K562 (cell line): ENCODE measurements at regions not wholly inside any gene's neighbourhood (a gene's known extent, or its start where the extent isn't known, plus 50 kb on each side); places are given as distances from the start of the nearest gene placed in this dataset.
"Not testable (repeated sequence)": the region's sequence is repeated elsewhere in the genome, so short reads cannot be mapped to it uniquely, and the experiment has no call there.

Source experiments
- ATAC-seq: fragments of 200-7000 bp; cut with Tn5 transposase; 3 replicates; pipeline ENCODE4 v1.9.1; 2020; ENCODE audit warnings: moderate library complexity
- BruUV-seq: library from RNA; stranded (reverse); fragments of 400-500 nt; replicated peaks from 2 replicates; lab custom pipeline; 2021; lab: Mats Ljungman, UMichigan
- CTCF ChIA-PET: fragments of 300-600 bp; formaldehyde crosslinking; extraction: SDS; loops from one replicate; lab custom pipeline; 2021; ENCODE audit warnings: low intra/inter-chr PET ratio; lab: Yijun Ruan, JAX
- POLR2A ChIA-PET: fragments of 300-600, 350-650 bp; sonication (Branson Sonifier 250); formaldehyde crosslinking; extraction: SDS; loops from one replicate; lab custom pipeline; 2021; ENCODE audit warnings: antibody characterized with exemption, inconsistent platforms; lab: Yijun Ruan, JAX
- DNase-seq, 4 experiments: peaks; one replicate each; pipeline versions ENCODE4 v3.0.0 to v3.0.0-alpha.2; 2011 to 2018; ENCODE audit warnings: low spot score in 3 of 4, mixed read lengths in 3 of 4; ENCODE audit errors: extremely low read depth in 1 of 4
- FAIRE-seq: peaks from 2 replicates; lab custom pipeline; 2011; peaks lifted over from hg19 to GRCh38; lab: Jason Lieb, UNC
- H2AFZ ChIP-seq: 2 replicates; pipeline ENCODE4 v1.6.0; 2011; ENCODE audit warnings: low read depth, low read length, control low read depth, inconsistent platforms
- H3K27ac ChIP-seq: fragments of 200-600 bp; 3 replicates; pipeline ENCODE4 v1.8.0; 2011; ENCODE audit warnings: low read depth, mild to moderate bottlenecking, control low read depth, inconsistent platforms, low read length, moderate library complexity, mixed read lengths; ENCODE audit errors: extremely low read depth
- H3K27me3 ChIP-seq, 2 experiments: fragments of 300-600 bp in 1 of 2; 2 replicates in 1 of 2; 3 replicates in 1 of 2; pipeline versions ENCODE4 v1.6.0 to v1.8.0; 2011; ENCODE audit warnings: inconsistent platforms in 2 of 2, low read length in 2 of 2, mild to moderate bottlenecking in 1 of 2, mixed read lengths in 1 of 2, moderate library complexity in 1 of 2; ENCODE audit not compliant: control insufficient read depth in 2 of 2, insufficient read depth in 2 of 2
- H3K36me3 ChIP-seq: fragments of 300-600 bp; 3 replicates; pipeline ENCODE4 v1.8.0; 2011; ENCODE audit warnings: mild to moderate bottlenecking, low read length, inconsistent platforms; ENCODE audit not compliant: control insufficient read depth, insufficient read depth
- H3K4me1 ChIP-seq, 2 experiments: fragments of 200-600 bp in 1 of 2; replicated peaks in 1 of 2; 2 replicates in 1 of 2; 3 replicates in 1 of 2; pipeline versions ENCODE4 v1.5.1 to v1.8.0; 2011; ENCODE audit warnings: inconsistent platforms in 2 of 2, low read length in 2 of 2, mild to moderate bottlenecking in 1 of 2, mixed read lengths in 1 of 2, moderate library complexity in 1 of 2; ENCODE audit not compliant: control insufficient read depth in 2 of 2, insufficient read depth in 2 of 2
- H3K4me2 ChIP-seq: 2 replicates; pipeline ENCODE4 v1.6.1; 2011; ENCODE audit warnings: low read length, control low read depth, inconsistent platforms, mixed read lengths; ENCODE audit not compliant: insufficient read depth
- H3K4me3 ChIP-seq: fragments of 200-600 bp; sonication (generic), shearing (Covaris generic); 2 replicates; pipeline ENCODE4 v1.5.1; 2016; ENCODE audit warnings: control low read depth, inconsistent platforms
- H3K79me2 ChIP-seq: fragments of 200-600 bp; 3 replicates; pipeline ENCODE4 v1.8.0; 2011; ENCODE audit warnings: low read length, inconsistent platforms; ENCODE audit not compliant: control insufficient read depth, insufficient read depth
- H3K9ac ChIP-seq, 2 experiments: 2 replicates each; pipeline versions ENCODE4 v1.6.0 to v1.6.1; 2011; ENCODE audit warnings: low read depth in 2 of 2, low read length in 2 of 2, control low read depth in 1 of 2, inconsistent platforms in 1 of 2, mild to moderate bottlenecking in 1 of 2, mixed read lengths in 1 of 2; ENCODE audit not compliant: insufficient read depth in 1 of 2
- H3K9me1 ChIP-seq: one replicate; pipeline ENCODE4 v1.6.0; 2011; ENCODE audit warnings: inconsistent platforms, mild to moderate bottlenecking, low read length, moderate library complexity; ENCODE audit not compliant: control insufficient read depth, insufficient read depth
- H3K9me3 ChIP-seq: replicated peaks from 2 replicates; pipeline ENCODE4 v1.5.1; 2011; ENCODE audit warnings: low read depth, low read length, inconsistent platforms; ENCODE audit not compliant: control insufficient read depth, insufficient read depth
- H4K20me1 ChIP-seq: replicated peaks from 2 replicates; pipeline ENCODE4 v1.6.1; 2011; ENCODE audit warnings: low read length, inconsistent platforms, mixed read lengths; ENCODE audit not compliant: control insufficient read depth, insufficient read depth
- THRA ChIP-seq: fragments of 450-650 bp; IDR thresholded peaks from 2 replicates; pipeline ENCODE4 v1.6.1; 2017; ENCODE audit warnings: mild to moderate bottlenecking, moderate library complexity
- ZFP36 ChIP-seq: fragments of 150-350 bp; IDR thresholded peaks from 2 replicates; pipeline ENCODE4 v1.6.1; 2018; ENCODE audit warnings: low read length, low read depth; ENCODE audit not compliant: partially characterized antibody
- ZNF263 ChIP-seq: sonication (generic); formaldehyde crosslinking; IDR thresholded peaks from 2 replicates; pipeline ENCODE4 v1.8.0; 2022; ENCODE audit warnings: mild to moderate bottlenecking, missing genetic modification reagents, borderline replicate concordance
- WGBS: fragments of 100-300 bp; shearing (Covaris generic); methylation state at CpG from one replicate; pipeline ENCODE4 v1.1.6; 2016; ENCODE audit warnings: low coverage, mixed read lengths; ENCODE audit not compliant: insufficient coverage; ENCODE audit errors: missing lambda C conversion rate; 5-methylcytosine and 5-hydroxymethylcytosine counted together
- in situ Hi-C: fragments of 300-500 bp; cut with MboI; formaldehyde crosslinking; loops from 4 replicates; pipeline ENCODE4 v1.15.0; 2018; ENCODE audit warnings: inconsistent platforms, mixed read lengths
- intact Hi-C: fragments of 100-400 bp; cut with micrococcal nuclease; formaldehyde crosslinking; loops from 2 replicates; pipeline ENCODE4 v1.14.2; 2022
- TF ChIP-seq, protein P1 (sequence below): fragments of 150-350 bp; conservative IDR thresholded peaks from 2 replicates; pipeline ENCODE4 v1.6.1; 2014; ENCODE audit warnings: low read length

DNA sequence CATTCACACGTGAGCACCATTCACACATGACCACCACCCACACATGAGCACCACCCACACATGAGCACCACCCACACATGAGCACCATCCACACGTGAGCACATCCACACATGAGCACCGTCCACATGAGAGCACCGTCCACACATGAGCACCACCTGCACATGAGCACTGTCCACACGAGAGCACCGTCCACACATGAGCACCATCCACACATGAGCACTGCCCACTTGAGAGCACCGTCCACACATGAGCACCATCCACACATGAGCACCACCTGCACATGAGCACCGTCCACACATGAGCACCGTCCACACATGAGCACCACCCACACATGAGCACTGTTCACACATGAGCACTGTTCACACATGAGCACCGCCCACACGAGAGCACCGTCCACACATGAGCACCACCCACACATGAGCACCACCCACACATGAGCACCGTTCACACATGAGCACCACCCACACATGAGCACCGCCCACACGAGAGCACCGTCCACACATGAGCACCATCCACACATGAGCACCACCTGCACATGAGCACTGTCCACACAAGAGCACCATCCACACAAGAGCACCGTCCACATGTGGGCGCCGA, 471.3 kb upstream of the SALL3 start:
- ATAC-seq, H3K36me3 ChIP-seq, CTCF ChIA-PET, H3K9ac ChIP-seq, DNase-seq, H3K27ac ChIP-seq, H3K4me1 ChIP-seq, intact Hi-C loops, BruUV-seq, FAIRE-seq, H3K79me2 ChIP-seq, H3K4me2 ChIP-seq, H3K9me3 ChIP-seq, POLR2A ChIA-PET, H3K4me3 ChIP-seq, H2AFZ ChIP-seq, in situ Hi-C loops, H4K20me1 ChIP-seq, H3K9me1 ChIP-seq: not testable (repeated sequence)
- TF ChIP-seq ZNF263, result peak; percentile 74
- WGBS, result 6% methylated on average over 5 of the region's 19 CpGs
- H3K27me3 ChIP-seq, result peaks cover 0 to 29% of the 10 kb centered on the region in 2 experiments; a peak in 3 of 5 replicates

DNA sequence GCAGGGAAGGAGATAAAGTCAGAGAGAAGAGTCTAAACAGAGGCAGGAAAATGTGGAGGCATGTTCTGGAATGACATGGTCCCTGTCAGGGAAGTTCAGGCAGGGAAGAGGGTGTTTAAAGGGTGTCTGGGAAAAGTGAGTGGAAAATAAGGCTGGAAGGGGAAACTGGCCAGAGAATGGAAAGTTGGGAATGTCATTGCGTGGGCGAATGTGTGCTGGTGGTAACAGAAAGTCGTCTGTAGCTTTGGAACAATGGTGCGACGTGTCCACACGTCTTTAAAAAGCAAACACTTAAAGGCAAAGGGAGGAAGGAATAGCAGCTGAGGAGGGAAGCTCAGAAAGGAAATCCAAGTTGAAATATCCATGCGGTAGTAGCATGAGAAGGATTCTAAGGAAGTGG, 469.5 kb upstream of the SALL3 start:
- Histone ChIP-seq H3K27me3 (peaks cover 0 to 12% of the 10 kb centered on the region in 2 experiments; a peak in 3 of 5 replicates), H2AFZ (no peak overlapping the region), H3K4me3 (no peak overlapping the region), H3K4me2 (no peak overlapping the region), H3K27ac (no peak overlapping the region), H3K9me3 (no peaks in the 10 kb centered on the region), H3K9ac (no peak overlapping the region), H3K4me1 (no peaks in the 10 kb centered on the region), H3K36me3 (no peaks in the 10 kb centered on the region), H3K9me1 (no peaks in the 10 kb centered on the region), H3K79me2 (no peaks in the 10 kb centered on the region), H4K20me1 (no peaks in the 10 kb centered on the region)
- ATAC-seq (no peak), DNase-seq (no peak), FAIRE-seq (no peak)
- in situ Hi-C loops, result no loop called here
- CTCF ChIA-PET, result no interaction called here
- no peak for TF ChIP-seq THRA
- TF ChIP-seq, protein P1, sequence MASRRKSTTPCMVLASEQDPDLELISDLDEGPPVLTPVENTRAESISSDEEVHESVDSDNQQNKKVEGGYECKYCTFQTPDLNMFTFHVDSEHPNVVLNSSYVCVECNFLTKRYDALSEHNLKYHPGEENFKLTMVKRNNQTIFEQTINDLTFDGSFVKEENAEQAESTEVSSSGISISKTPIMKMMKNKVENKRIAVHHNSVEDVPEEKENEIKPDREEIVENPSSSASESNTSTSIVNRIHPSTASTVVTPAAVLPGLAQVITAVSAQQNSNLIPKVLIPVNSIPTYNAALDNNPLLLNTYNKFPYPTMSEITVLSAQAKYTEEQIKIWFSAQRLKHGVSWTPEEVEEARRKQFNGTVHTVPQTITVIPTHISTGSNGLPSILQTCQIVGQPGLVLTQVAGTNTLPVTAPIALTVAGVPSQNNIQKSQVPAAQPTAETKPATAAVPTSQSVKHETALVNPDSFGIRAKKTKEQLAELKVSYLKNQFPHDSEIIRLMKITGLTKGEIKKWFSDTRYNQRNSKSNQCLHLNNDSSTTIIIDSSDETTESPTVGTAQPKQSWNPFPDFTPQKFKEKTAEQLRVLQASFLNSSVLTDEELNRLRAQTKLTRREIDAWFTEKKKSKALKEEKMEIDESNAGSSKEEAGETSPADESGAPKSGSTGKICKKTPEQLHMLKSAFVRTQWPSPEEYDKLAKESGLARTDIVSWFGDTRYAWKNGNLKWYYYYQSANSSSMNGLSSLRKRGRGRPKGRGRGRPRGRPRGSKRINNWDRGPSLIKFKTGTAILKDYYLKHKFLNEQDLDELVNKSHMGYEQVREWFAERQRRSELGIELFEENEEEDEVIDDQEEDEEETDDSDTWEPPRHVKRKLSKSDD, result no peak
- no peak for TF ChIP-seq ZFP36
- POLR2A ChIA-PET, result interaction anchor here (0.6 kb wide), 1 partner anchor 18 kb away, joined by 4 read pairs; no protein-coding TSS in a partner anchor
- BruUV-seq, result no TSS peak
- 0% methylated on average over 6 of the region's 7 CpGs for WGBS
- intact Hi-C loops, result no loop called here
